ENCODE measurements at regions not wholly inside any gene's neighbourhood (a gene's known extent, or its start where the extent isn't known, plus 50 kb on each side); places are given as distances from the start of the nearest gene placed in this dataset.

GRCh38 chr3:194738254-194739093 is 52.8 kb downstream of the FAM43A start:
- TF ChIP-seq EZH2phosphoT487 (IDR thresholded peaks at IDR 0.05; ENCODE audit: borderline replicate concordance) = no peak
- TF ChIP-seq CTCF (conservative IDR thresholded peaks at IDR 0.05; ENCODE audit: low read length) = no peak
- H3K79me2 ChIP-seq (ENCODE audit: insufficient read depth, low read length) = no peaks in the 10 kb centered on the region
- no peaks in the 10 kb centered on the region for H3K9me2 ChIP-seq (replicated peaks; ENCODE audit: low read depth, low read length)
- no peaks in the 10 kb centered on the region for H3K9me3 ChIP-seq (ENCODE audit: insufficient read depth, low read depth, low read length)
- peaks cover 8% of the 10 kb centered on the region for H3K27me3 ChIP-seq (ENCODE audit: insufficient read depth, low read length, poor library complexity, severe bottlenecking)
- H2AFZ ChIP-seq (ENCODE audit: low read length) = no peak overlapping the region
- H4K20me1 ChIP-seq (ENCODE audit: insufficient read depth, low read length, poor library complexity, severe bottlenecking) = no peaks in the 10 kb centered on the region
- H3K36me3 ChIP-seq (ENCODE audit: insufficient read depth, low read length) = no peaks in the 10 kb centered on the region
- no peak overlapping the region for H3K9ac ChIP-seq (ENCODE audit: low read depth, low read length, poor library complexity, severe bottlenecking)
- no peaks in the 10 kb centered on the region for H3K4me1 ChIP-seq (ENCODE audit: insufficient read depth, low read length, poor library complexity, severe bottlenecking)
- H3K4me3 ChIP-seq (ENCODE audit: low read length, poor library complexity, severe bottlenecking) = no peak overlapping the region
- no peak overlapping the region for H3K4me2 ChIP-seq (ENCODE audit: low read depth, low read length, poor library complexity, severe bottlenecking)
- H3F3A ChIP-seq (ENCODE audit: low read depth) = no peaks in the 10 kb centered on the region

DNA sequence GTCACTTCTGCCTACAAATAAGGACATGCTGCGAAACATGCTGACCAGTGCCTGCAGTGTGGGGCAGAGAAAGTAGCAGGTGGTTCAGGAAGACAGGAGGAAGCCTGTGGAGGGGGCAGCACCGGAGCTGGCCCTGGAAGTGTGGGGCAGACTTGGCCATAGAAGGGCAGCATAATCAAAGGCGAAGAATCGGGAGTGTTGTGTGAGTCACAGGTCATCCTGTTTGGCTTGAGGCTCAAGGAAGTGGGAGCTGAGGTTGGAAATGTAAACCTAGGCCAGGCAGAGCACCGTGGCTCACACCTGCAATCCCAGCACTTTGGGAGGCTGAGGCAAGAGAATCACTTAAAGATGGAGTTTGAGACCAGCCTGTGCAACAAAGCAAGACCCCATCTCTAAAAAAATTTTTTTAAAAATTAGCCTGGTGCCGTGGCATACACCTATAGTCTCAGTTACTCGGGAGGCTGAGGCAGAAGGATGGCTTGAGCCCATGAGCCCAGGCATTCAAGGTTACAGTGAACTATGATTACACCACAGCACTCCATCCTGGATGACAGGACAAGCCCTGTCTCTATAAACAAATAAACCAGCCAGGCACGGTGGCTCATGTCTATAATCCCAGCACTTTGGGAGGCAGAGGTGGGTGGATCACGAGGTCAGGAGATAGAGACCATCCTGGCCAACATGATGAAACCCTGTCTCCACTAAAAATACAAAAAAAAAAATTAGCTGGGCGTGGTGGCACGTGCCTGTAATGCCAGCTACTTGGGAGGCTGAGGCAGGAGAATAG is 54.0 kb downstream of the FAM43A start:
- TF ChIP-seq EZH2phosphoT487 (IDR thresholded peaks at IDR 0.05; ENCODE audit: borderline replicate concordance) = no peak
- no peak for TF ChIP-seq CTCF (conservative IDR thresholded peaks at IDR 0.05; ENCODE audit: low read length)
- no peak overlapping the region for H3K9ac ChIP-seq (ENCODE audit: low read depth, low read length, poor library complexity, severe bottlenecking)
- no peaks in the 10 kb centered on the region for H3K9me2 ChIP-seq (replicated peaks; ENCODE audit: low read depth, low read length)
- no peak overlapping the region for H3K4me2 ChIP-seq (ENCODE audit: low read depth, low read length, poor library complexity, severe bottlenecking)
- peaks cover 8% of the 10 kb centered on the region for H3K27me3 ChIP-seq (ENCODE audit: insufficient read depth, low read length, poor library complexity, severe bottlenecking)
- no peaks in the 10 kb centered on the region for H3F3A ChIP-seq (ENCODE audit: low read depth)
- H3K79me2 ChIP-seq (ENCODE audit: insufficient read depth, low read length) = no peaks in the 10 kb centered on the region
- no peaks in the 10 kb centered on the region for H3K36me3 ChIP-seq (ENCODE audit: insufficient read depth, low read length)
- H3K9me3 ChIP-seq (ENCODE audit: insufficient read depth, low read depth, low read length) = no peaks in the 10 kb centered on the region
- H3K4me3 ChIP-seq (ENCODE audit: low read length, poor library complexity, severe bottlenecking) = no peak overlapping the region
- H2AFZ ChIP-seq (ENCODE audit: low read length) = no peak overlapping the region
- no peaks in the 10 kb centered on the region for H4K20me1 ChIP-seq (ENCODE audit: insufficient read depth, low read length, poor library complexity, severe bottlenecking)
- H3K4me1 ChIP-seq (ENCODE audit: insufficient read depth, low read length, poor library complexity, severe bottlenecking) = no peaks in the 10 kb centered on the region

DNA sequence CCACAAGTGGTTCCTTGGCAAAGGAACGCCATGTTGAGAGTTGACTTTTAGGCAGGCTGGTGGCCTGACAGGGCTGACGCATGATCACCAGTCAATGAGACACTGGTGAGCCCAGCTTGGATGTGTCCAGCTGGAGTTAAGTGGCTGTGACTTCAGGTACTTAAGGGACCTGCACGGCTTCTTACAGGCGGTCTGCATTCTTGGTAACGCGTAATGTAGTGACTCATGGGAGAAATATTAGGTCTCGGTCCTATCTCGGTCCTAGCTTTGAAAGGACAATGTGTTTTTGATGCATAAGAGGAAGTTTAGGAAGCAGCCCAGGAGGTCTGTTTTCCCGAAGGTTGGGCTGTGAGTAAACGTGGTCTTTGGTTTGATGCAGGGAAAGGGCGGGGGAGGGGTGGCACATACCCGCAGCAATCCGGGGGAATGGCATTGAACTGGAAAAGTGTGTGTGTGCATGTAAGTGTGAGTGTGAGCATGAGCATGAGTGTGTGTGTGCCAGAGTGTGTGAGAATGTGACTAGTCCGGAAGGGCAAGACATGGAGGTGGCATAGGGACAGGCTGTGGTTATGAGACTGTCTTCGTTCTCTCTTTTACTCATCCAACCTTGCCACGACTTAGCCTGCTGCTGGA is 55.3 kb downstream of the FAM43A start:
- no peak for TF ChIP-seq CTCF (conservative IDR thresholded peaks at IDR 0.05; ENCODE audit: low read length)
- no peak for TF ChIP-seq EZH2phosphoT487 (IDR thresholded peaks at IDR 0.05; ENCODE audit: borderline replicate concordance)
- Histone ChIP-seq H3K4me2 (ENCODE audit: low read depth, low read length, poor library complexity, severe bottlenecking) (no peak overlapping the region), H3F3A (ENCODE audit: low read depth) (no peaks in the 10 kb centered on the region), H3K36me3 (ENCODE audit: insufficient read depth, low read length) (no peaks in the 10 kb centered on the region), H3K4me3 (ENCODE audit: low read length, poor library complexity, severe bottlenecking) (no peak overlapping the region), H3K4me1 (ENCODE audit: insufficient read depth, low read length, poor library complexity, severe bottlenecking) (no peaks in the 10 kb centered on the region), H4K20me1 (ENCODE audit: insufficient read depth, low read length, poor library complexity, severe bottlenecking) (no peaks in the 10 kb centered on the region), H3K9ac (ENCODE audit: low read depth, low read length, poor library complexity, severe bottlenecking) (no peak overlapping the region), H3K9me3 (ENCODE audit: insufficient read depth, low read depth, low read length) (no peaks in the 10 kb centered on the region), H3K27me3 (ENCODE audit: insufficient read depth, low read length, poor library complexity, severe bottlenecking) (peaks cover 8% of the 10 kb centered on the region), H3K79me2 (ENCODE audit: insufficient read depth, low read length) (no peaks in the 10 kb centered on the region), H3K9me2 (replicated peaks; ENCODE audit: low read depth, low read length) (no peaks in the 10 kb centered on the region), H2AFZ (ENCODE audit: low read length) (no peak overlapping the region)

Data from Loucy (cell line).